ENCODE measurements at regions not wholly inside any gene's neighbourhood (a gene's known extent, or its start where the extent isn't known, plus 50 kb on each side); places are given as distances from the start of the nearest gene placed in this dataset.

DNA sequence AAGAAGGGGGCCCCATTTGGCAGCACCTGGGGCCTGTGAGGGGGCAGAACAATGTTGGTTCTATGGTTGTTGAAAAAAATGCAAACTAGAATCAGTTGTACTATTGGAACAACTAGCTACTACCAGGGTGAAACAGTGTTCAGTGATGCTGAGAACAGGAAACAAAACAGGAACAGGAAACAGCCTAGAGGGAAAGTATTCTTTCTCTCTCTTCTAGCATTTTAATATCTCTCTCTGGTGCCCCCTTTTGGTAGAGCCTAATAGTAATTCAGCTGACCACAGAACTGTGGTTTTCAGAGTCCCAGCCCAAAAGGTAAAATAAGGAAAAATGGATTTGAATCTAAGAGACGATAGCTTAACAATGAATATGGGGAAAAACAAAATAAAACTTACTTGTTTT is 138.0 kb upstream of the KCNN2 start:
- Histone ChIP-seq H4K20me1 (replicated peaks; ENCODE audit: insufficient read depth) (no peaks in the 10 kb centered on the region), H3K79me2 (replicated peaks; ENCODE audit: insufficient read depth) (no peaks in the 10 kb centered on the region), H3F3A (replicated peaks; ENCODE audit: low read depth) (no peaks in the 10 kb centered on the region), H3K4me3 (no peak overlapping the region), H2AFZ (no peak overlapping the region), H3K36me3 (ENCODE audit: insufficient read depth) (no peaks in the 10 kb centered on the region), H3K4me1 (ENCODE audit: insufficient read depth) (no peaks in the 10 kb centered on the region), H3K9me2 (ENCODE audit: insufficient read depth) (no peaks in the 10 kb centered on the region), H3K27ac (ENCODE audit: low read depth) (no peak overlapping the region), H3K4me2 (no peak overlapping the region), H3K27me3 (ENCODE audit: insufficient read depth) (no peaks in the 10 kb centered on the region)
- Mint-ChIP-seq H3K36me3 (ENCODE audit: low read depth) (peaks cover 5% of the 10 kb centered on the region; the same call in 2 of the 3 replicates), H3K4me3 (no peak overlapping the region), H3K9me3 (peaks cover 13% of the 10 kb centered on the region), H3K27me3 (ENCODE audit: insufficient read depth, low read depth, poor library complexity) (no peaks in the 10 kb centered on the region), H3K27ac (no peak overlapping the region), H3K4me1 (no peaks in the 10 kb centered on the region)
- TF ChIP-seq, protein P1, sequence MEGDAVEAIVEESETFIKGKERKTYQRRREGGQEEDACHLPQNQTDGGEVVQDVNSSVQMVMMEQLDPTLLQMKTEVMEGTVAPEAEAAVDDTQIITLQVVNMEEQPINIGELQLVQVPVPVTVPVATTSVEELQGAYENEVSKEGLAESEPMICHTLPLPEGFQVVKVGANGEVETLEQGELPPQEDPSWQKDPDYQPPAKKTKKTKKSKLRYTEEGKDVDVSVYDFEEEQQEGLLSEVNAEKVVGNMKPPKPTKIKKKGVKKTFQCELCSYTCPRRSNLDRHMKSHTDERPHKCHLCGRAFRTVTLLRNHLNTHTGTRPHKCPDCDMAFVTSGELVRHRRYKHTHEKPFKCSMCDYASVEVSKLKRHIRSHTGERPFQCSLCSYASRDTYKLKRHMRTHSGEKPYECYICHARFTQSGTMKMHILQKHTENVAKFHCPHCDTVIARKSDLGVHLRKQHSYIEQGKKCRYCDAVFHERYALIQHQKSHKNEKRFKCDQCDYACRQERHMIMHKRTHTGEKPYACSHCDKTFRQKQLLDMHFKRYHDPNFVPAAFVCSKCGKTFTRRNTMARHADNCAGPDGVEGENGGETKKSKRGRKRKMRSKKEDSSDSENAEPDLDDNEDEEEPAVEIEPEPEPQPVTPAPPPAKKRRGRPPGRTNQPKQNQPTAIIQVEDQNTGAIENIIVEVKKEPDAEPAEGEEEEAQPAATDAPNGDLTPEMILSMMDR (conservative IDR thresholded peaks at IDR 0.05; ENCODE audit: low read depth in 2 of 2): peak; percentile 59 to 70
- TF ChIP-seq EZH2 (IDR thresholded peaks at IDR 0.05; ENCODE audit: low read depth, unreplicated experiment): no peak
- ATAC-seq (peak; percentile 58), DNase-seq (ENCODE audit: low spot score) (peak; percentile 78)

DNA sequence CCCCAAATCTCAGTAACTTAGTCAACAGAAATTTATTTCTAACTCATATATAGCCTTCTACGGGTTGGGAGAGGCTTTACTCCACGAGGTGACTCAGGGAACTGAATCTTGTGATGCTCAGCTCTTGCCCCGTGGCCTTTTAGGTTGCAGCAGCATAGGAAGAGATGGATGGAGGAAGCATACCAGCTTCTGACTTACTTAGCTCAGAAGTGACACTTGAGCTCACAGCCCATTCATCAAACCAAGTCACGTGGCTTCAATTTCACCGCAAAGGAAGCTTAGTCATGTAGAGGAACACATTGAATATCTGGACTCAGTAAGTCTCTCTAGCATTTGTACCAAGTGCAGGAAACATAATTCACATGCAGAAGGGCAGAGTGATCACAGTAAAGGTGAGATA is 124.1 kb upstream of the KCNN2 start:
- no peaks in the 10 kb centered on the region for H3K9me3 Mint-ChIP-seq
- H3K4me1 Mint-ChIP-seq: no peaks in the 10 kb centered on the region; the same call in 2 of the 3 replicates
- ATAC-seq (no peak), DNase-seq (ENCODE audit: low spot score) (no peak)
- Histone ChIP-seq H3K4me2 (no peak overlapping the region), H3K9me2 (ENCODE audit: insufficient read depth) (no peaks in the 10 kb centered on the region), H3K4me3 (no peak overlapping the region), H3K27ac (ENCODE audit: low read depth) (no peak overlapping the region), H4K20me1 (replicated peaks; ENCODE audit: insufficient read depth) (no peaks in the 10 kb centered on the region), H3K36me3 (ENCODE audit: insufficient read depth) (no peaks in the 10 kb centered on the region), H3F3A (replicated peaks; ENCODE audit: low read depth) (no peaks in the 10 kb centered on the region), H3K4me1 (ENCODE audit: insufficient read depth) (no peaks in the 10 kb centered on the region), H2AFZ (no peak overlapping the region), H3K27me3 (ENCODE audit: insufficient read depth) (no peaks in the 10 kb centered on the region), H3K79me2 (replicated peaks; ENCODE audit: insufficient read depth) (no peaks in the 10 kb centered on the region)
- no peak overlapping the region for H3K4me3 Mint-ChIP-seq
- no peaks in the 10 kb centered on the region for H3K27me3 Mint-ChIP-seq (ENCODE audit: insufficient read depth, low read depth, poor library complexity)
- TF ChIP-seq, protein P1 (conservative IDR thresholded peaks at IDR 0.05; ENCODE audit: low read depth in 2 of 2): no peak
- TF ChIP-seq NANOG (IDR thresholded peaks at IDR 0.05; ENCODE audit: borderline replicate concordance): no peak
- TF ChIP-seq EZH2phosphoT487 (IDR thresholded peaks at IDR 0.05; ENCODE audit: unreplicated experiment): no peak
- TF ChIP-seq, protein P2, sequence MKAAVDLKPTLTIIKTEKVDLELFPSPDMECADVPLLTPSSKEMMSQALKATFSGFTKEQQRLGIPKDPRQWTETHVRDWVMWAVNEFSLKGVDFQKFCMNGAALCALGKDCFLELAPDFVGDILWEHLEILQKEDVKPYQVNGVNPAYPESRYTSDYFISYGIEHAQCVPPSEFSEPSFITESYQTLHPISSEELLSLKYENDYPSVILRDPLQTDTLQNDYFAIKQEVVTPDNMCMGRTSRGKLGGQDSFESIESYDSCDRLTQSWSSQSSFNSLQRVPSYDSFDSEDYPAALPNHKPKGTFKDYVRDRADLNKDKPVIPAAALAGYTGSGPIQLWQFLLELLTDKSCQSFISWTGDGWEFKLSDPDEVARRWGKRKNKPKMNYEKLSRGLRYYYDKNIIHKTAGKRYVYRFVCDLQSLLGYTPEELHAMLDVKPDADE (IDR thresholded peaks at IDR 0.05): no peak
- TF ChIP-seq POLR2AphosphoS5 (IDR thresholded peaks at IDR 0.05; ENCODE audit: low read depth): no peak
- H3K27ac Mint-ChIP-seq: no peak overlapping the region
- no peaks in the 10 kb centered on the region for H3K36me3 Mint-ChIP-seq (ENCODE audit: low read depth)
